Ovary (tissue), 7 donors: ENCODE measurements at regions not wholly inside any gene's neighbourhood (a gene's known extent, or its start where the extent isn't known, plus 50 kb on each side); places are given as distances from the start of the nearest gene placed in this dataset.
"Not testable (repeated sequence)": the region's sequence is repeated elsewhere in the genome, so short reads cannot be mapped to it uniquely, and the experiment has no call there.

Experiments used
- DNase-seq, 5 donors: peaks; one replicate each; pipeline ENCODE4 v3.0.0-alpha.2; 2019 to 2020
- H3K27ac ChIP-seq, 2 donors: fragments of 200-600 bp; one replicate each; pipeline versions ENCODE4 v1.5.1 to v1.8.0; 2019 to 2022
- H3K27me3 ChIP-seq: fragments of 200-600 bp; one replicate; pipeline ENCODE4 v1.8.0; 2022
- H3K36me3 ChIP-seq: fragments of 200-600 bp; sonication (generic); one replicate; pipeline ENCODE4 v1.5.1; 2019
- H3K4me1 ChIP-seq: one replicate; pipeline ENCODE4 v1.8.1; 2013; ENCODE audit warnings: mild to moderate bottlenecking, moderate library complexity; ENCODE audit not compliant: insufficient read depth
- H3K4me3 ChIP-seq: fragments of 200-600 bp; sonication (generic); one replicate; pipeline ENCODE4 v1.5.1; 2017
- H3K9me3 ChIP-seq, 2 donors: fragments of 200-600 bp in 1 of 2; sonication (generic) in 1 of 2; one replicate each; pipeline versions ENCODE4 v1.5.1 to v1.8.1; 2013 to 2019; ENCODE audit warnings: mild to moderate bottlenecking in 1 of 2, moderate library complexity in 1 of 2
- CTCF ChIP-seq, 3 donors: fragments of 450-650 bp in 2 of 3; fragments of 200-600 bp in 1 of 3; IDR thresholded peaks; one replicate each; pipeline versions ENCODE4 v1.5.1 to v1.8.0; 2016 to 2022; ENCODE audit warnings: antibody characterized with exemption in 3 of 3, mild to moderate bottlenecking in 1 of 3
- EP300 ChIP-seq: sonication (generic); formaldehyde crosslinking; IDR thresholded peaks from one replicate; pipeline ENCODE4 v1.6.1; 2017; ENCODE audit warnings: antibody characterized with exemption
- POLR2A ChIP-seq: fragments of 450-650 bp; IDR thresholded peaks from one replicate; pipeline ENCODE4 v1.6.1; 2017; ENCODE audit warnings: antibody characterized with exemption, mild to moderate bottlenecking, moderate library complexity
- WGBS, 3 donors: extraction: QIAGEN DNeasy Blood & Tissue Kit in 1 of 3; methylation state at CpG; one replicate each; pipeline versions ENCODE4 v1.1.5 to v1.1.7; 2013 to 2017; 5-methylcytosine and 5-hydroxymethylcytosine counted together
- intact Hi-C, 4 donors: fragments of 100-400 bp; cut with DNase I; formaldehyde crosslinking; loops; one replicate each; pipeline versions ENCODE4 v1.11.0 to v1.15.1; 2022 to 2023
- donor health status: DM: no; HTN: no; CAD: no; lungs with moderate emphysema.
- donor health status: DM: no; HTN: no; CAD: no.
- donor health status: Bipolar disorder and iron deficiency.
- donor health status: DM: no; HTN: no; CAD: no.
- donor health status: DM: yes; HTN: yes; CAD: no.

- no peaks in the 10 kb centered on the region for H3K9me3 ChIP-seq
- H3K36me3 ChIP-seq = no peaks in the 10 kb centered on the region
- H3K4me3 ChIP-seq = no peak overlapping the region
- no peaks in the 10 kb centered on the region for H3K27me3 ChIP-seq
- no peak for TF ChIP-seq POLR2A
- no peak for TF ChIP-seq EP300
- TF ChIP-seq CTCF (IDR thresholded peaks at IDR 0.05) = no peak
- H3K4me1 ChIP-seq = no peaks in the 10 kb centered on the region
- H3K27ac ChIP-seq = no peak overlapping the region
- DNase-seq = no peak
- intact Hi-C loops = no loop called here
These were observed 1005.4 kb upstream of the DDX18 start for GRCh38 chr2:116809109-116809508.

- H3K4me1 ChIP-seq = no peaks in the 10 kb centered on the region
These were observed 1004.4 kb upstream of the DDX18 start for GRCh38 chr2:116810071-116810470.

GRCh38 chr2:116810645-116811044, 1003.8 kb upstream of the DDX18 start:
- Histone ChIP-seq H3K4me1 (no peaks in the 10 kb centered on the region), H3K9me3 (no peaks in the 10 kb centered on the region), H3K27ac (no peak overlapping the region), H3K4me3 (no peak overlapping the region), H3K27me3 (no peaks in the 10 kb centered on the region), H3K36me3 (no peaks in the 10 kb centered on the region)
- TF ChIP-seq POLR2A (no peak), EP300 (no peak), CTCF (IDR thresholded peaks at IDR 0.05) (no peak)
- intact Hi-C loops = no loop called here
- 40 to 44% (median 44%) methylated on average over 1 of the region's 1 CpG for whole genome bisulfite sequencing, 3 donors
- DNase-seq = no peak

More at GRCh38 chr2:116810071-116810470, 1004.4 kb upstream of the DDX18 start:
- 68 to 78% (median 72%) methylated on average over 4 of the region's 4 CpGs for WGBS, 3 donors
- intact Hi-C loops = no loop called here
- Histone ChIP-seq H3K9me3 (no peaks in the 10 kb centered on the region), H3K27ac (no peak overlapping the region), H3K36me3 (no peaks in the 10 kb centered on the region), H3K4me3 (no peak overlapping the region), H3K27me3 (no peaks in the 10 kb centered on the region)
- DNase-seq = no peak
- TF ChIP-seq EP300 (no peak), POLR2A (no peak), CTCF (IDR thresholded peaks at IDR 0.05) (no peak)

- DNase-seq = no peak
- TF ChIP-seq POLR2A = no peak
- TF ChIP-seq EP300 = no peak
- no peak for TF ChIP-seq CTCF (IDR thresholded peaks at IDR 0.05)
- Histone ChIP-seq H3K4me1 (no peaks in the 10 kb centered on the region), H3K27me3 (no peaks in the 10 kb centered on the region), H3K27ac (no peak overlapping the region), H3K4me3 (no peak overlapping the region), H3K36me3 (no peaks in the 10 kb centered on the region), H3K9me3 (no peaks in the 10 kb centered on the region)
- intact Hi-C loops = no loop called here
These were observed 995.1 kb upstream of the DDX18 start for GRCh38 chr2:116819355-116819754.

- no peaks in the 10 kb centered on the region for H3K36me3 ChIP-seq
- H3K4me3 ChIP-seq = no peak overlapping the region
- H3K27ac ChIP-seq = no peak overlapping the region
- H3K4me1 ChIP-seq = no peaks in the 10 kb centered on the region
- WGBS, 3 donors = 80 to 89% (median 88%) methylated on average over 1 of the region's 1 CpG
- no peak for TF ChIP-seq EP300
- no peak for TF ChIP-seq POLR2A
- TF ChIP-seq CTCF (IDR thresholded peaks at IDR 0.05) = no peak
- H3K27me3 ChIP-seq = no peaks in the 10 kb centered on the region
- H3K9me3 ChIP-seq = no peaks in the 10 kb centered on the region
- intact Hi-C loops = no loop called here
- DNase-seq = no peak
These were observed 993.5 kb upstream of the DDX18 start for GRCh38 chr2:116820986-116821385.

- intact Hi-C loops, H3K9me3 ChIP-seq, H3K27me3 ChIP-seq, H3K4me1 ChIP-seq, H3K4me3 ChIP-seq, H3K27ac ChIP-seq, DNase-seq, H3K36me3 ChIP-seq: not testable (repeated sequence)
- 73 to 81% (median 81%) methylated on average over 16 of the region's 16 CpGs for WGBS, 3 donors
These were observed 984.9 kb upstream of the DDX18 start for GRCh38 chr2:116829543-116829942.
